MG63 (cell line): ENCODE measurements at regions not wholly inside any gene's neighbourhood (a gene's known extent, or its start where the extent isn't known, plus 50 kb on each side); places are given as distances from the start of the nearest gene placed in this dataset.

Source experiments
- DNase-seq: peaks from one replicate; pipeline ENCODE4 v3.0.0-alpha.2; 2020
- H3K27me3 ChIP-seq: fragments of 250-450 bp; sonication (Bioruptor Pico); 2 replicates; pipeline ENCODE4 v1.5.1; 2020; ENCODE audit warnings: mild to moderate bottlenecking, moderate library complexity
- H3K36me3 ChIP-seq: fragments of 250-450 bp; sonication (Bioruptor Pico); 2 replicates; pipeline ENCODE4 v1.5.1; 2020; ENCODE audit warnings: mild to moderate bottlenecking, moderate library complexity
- H3K4me3 ChIP-seq: fragments of 250-450 bp; sonication (Bioruptor Pico); 2 replicates; pipeline ENCODE4 v1.5.1; 2020; ENCODE audit warnings: mild to moderate bottlenecking, moderate library complexity
- H3K9me3 ChIP-seq: fragments of 250-450 bp; sonication (Bioruptor Pico); 2 replicates; pipeline ENCODE4 v1.5.1; 2020; ENCODE audit warnings: mild to moderate bottlenecking, moderate library complexity

- Histone ChIP-seq H3K36me3 (no peaks in the 10 kb centered on the region), H3K4me3 (no peak overlapping the region), H3K27me3 (no peaks in the 10 kb centered on the region), H3K9me3 (no peaks in the 10 kb centered on the region)
- no peak for DNase-seq
Observed at GRCh38 chr2:198383392-198383791, 579.0 kb downstream of the PLCL1 start.

- no peak for DNase-seq
- H3K4me3 ChIP-seq, result no peak overlapping the region
- H3K27me3 ChIP-seq, result no peaks in the 10 kb centered on the region
- no peaks in the 10 kb centered on the region for H3K36me3 ChIP-seq
- no peaks in the 10 kb centered on the region for H3K9me3 ChIP-seq
Observed at GRCh38 chr2:198382811-198383210, 578.4 kb downstream of the PLCL1 start.

- no peak for DNase-seq
- no peaks in the 10 kb centered on the region for H3K27me3 ChIP-seq
- H3K36me3 ChIP-seq, result no peaks in the 10 kb centered on the region
- H3K9me3 ChIP-seq, result no peaks in the 10 kb centered on the region
- H3K4me3 ChIP-seq, result no peak overlapping the region
Observed at GRCh38 chr2:198376677-198377076, 572.3 kb downstream of the PLCL1 start.

GRCh38 chr2:198375083-198375410 is 570.7 kb downstream of the PLCL1 start:
- H3K36me3 ChIP-seq, result no peaks in the 10 kb centered on the region
- DNase-seq, result no peak

GRCh38 chr2:198374375-198375082 is 570.1 kb downstream of the PLCL1 start:
- H3K36me3 ChIP-seq, result no peaks in the 10 kb centered on the region
- H3K9me3 ChIP-seq, result no peaks in the 10 kb centered on the region
- H3K27me3 ChIP-seq, result no peaks in the 10 kb centered on the region
- DNase-seq, result peak; percentile 28
- H3K4me3 ChIP-seq, result no peak overlapping the region

More at GRCh38 chr2:198375083-198375410, 570.7 kb downstream of the PLCL1 start:
- Histone ChIP-seq H3K9me3 (no peaks in the 10 kb centered on the region), H3K4me3 (no peak overlapping the region), H3K27me3 (no peaks in the 10 kb centered on the region)

- Histone ChIP-seq H3K4me3 (peak overlapping the region; percentile 39), H3K9me3 (no peaks in the 10 kb centered on the region), H3K27me3 (no peaks in the 10 kb centered on the region), H3K36me3 (no peaks in the 10 kb centered on the region)
- peak; percentile 47 for DNase-seq
Observed at GRCh38 chr2:198371921-198372543, 567.6 kb downstream of the PLCL1 start.

- no peaks in the 10 kb centered on the region for H3K9me3 ChIP-seq
- no peaks in the 10 kb centered on the region for H3K36me3 ChIP-seq
- no peaks in the 10 kb centered on the region for H3K27me3 ChIP-seq
- no peak for DNase-seq
- H3K4me3 ChIP-seq, result no peak overlapping the region; the same call in 1 of the 2 replicates
Observed at GRCh38 chr2:198371329-198371728, 566.9 kb downstream of the PLCL1 start.

- Histone ChIP-seq H3K9me3 (no peaks in the 10 kb centered on the region), H3K4me3 (no peak overlapping the region), H3K36me3 (no peaks in the 10 kb centered on the region), H3K27me3 (no peaks in the 10 kb centered on the region)
- no peak for DNase-seq
Observed at GRCh38 chr2:198368089-198368488, 563.7 kb downstream of the PLCL1 start.

GRCh38 chr2:198362740-198363139 is 558.3 kb downstream of the PLCL1 start:
- H3K36me3 ChIP-seq, result no peaks in the 10 kb centered on the region
- H3K4me3 ChIP-seq, result no peak overlapping the region
- no peak for DNase-seq
- no peaks in the 10 kb centered on the region for H3K9me3 ChIP-seq
- H3K27me3 ChIP-seq, result no peaks in the 10 kb centered on the region

- Histone ChIP-seq H3K4me3 (no peak overlapping the region), H3K36me3 (no peaks in the 10 kb centered on the region), H3K27me3 (no peaks in the 10 kb centered on the region), H3K9me3 (no peaks in the 10 kb centered on the region)
- DNase-seq, result no peak
Observed at GRCh38 chr2:198359308-198359707, 554.9 kb downstream of the PLCL1 start.

- H3K27me3 ChIP-seq, result no peaks in the 10 kb centered on the region
- H3K36me3 ChIP-seq, result no peaks in the 10 kb centered on the region
- H3K9me3 ChIP-seq, result no peaks in the 10 kb centered on the region
- no peak overlapping the region for H3K4me3 ChIP-seq
- no peak for DNase-seq
Observed at GRCh38 chr2:198356157-198356556, 551.8 kb downstream of the PLCL1 start.

GRCh38 chr2:198351647-198352046 is 547.3 kb downstream of the PLCL1 start:
- Histone ChIP-seq H3K27me3 (peaks cover 2% of the 10 kb centered on the region; the same call in 1 of the 2 replicates), H3K36me3 (no peaks in the 10 kb centered on the region), H3K9me3 (no peaks in the 10 kb centered on the region), H3K4me3 (no peak overlapping the region)
- no peak for DNase-seq

- no peak overlapping the region for H3K4me3 ChIP-seq
- H3K36me3 ChIP-seq, result no peaks in the 10 kb centered on the region
- DNase-seq, result no peak
- no peaks in the 10 kb centered on the region for H3K9me3 ChIP-seq
- H3K27me3 ChIP-seq, result peaks cover 2% of the 10 kb centered on the region; the same call in 1 of the 2 replicates
Observed at GRCh38 chr2:198347946-198348345, 543.6 kb downstream of the PLCL1 start.

GRCh38 chr2:198347349-198347748 is 543.0 kb downstream of the PLCL1 start:
- Histone ChIP-seq H3K9me3 (no peaks in the 10 kb centered on the region), H3K27me3 (peaks cover 2% of the 10 kb centered on the region; the same call in 1 of the 2 replicates), H3K36me3 (no peaks in the 10 kb centered on the region), H3K4me3 (no peak overlapping the region)
- no peak for DNase-seq

- no peak overlapping the region for H3K4me3 ChIP-seq
- no peaks in the 10 kb centered on the region for H3K27me3 ChIP-seq
- no peak for DNase-seq
- no peaks in the 10 kb centered on the region for H3K9me3 ChIP-seq
- H3K36me3 ChIP-seq, result no peaks in the 10 kb centered on the region
Observed at GRCh38 chr2:198343471-198343870, 539.1 kb downstream of the PLCL1 start.

GRCh38 chr2:198340846-198341245 is 536.5 kb downstream of the PLCL1 start:
- no peak for DNase-seq
- Histone ChIP-seq H3K36me3 (no peaks in the 10 kb centered on the region), H3K4me3 (no peak overlapping the region), H3K9me3 (no peaks in the 10 kb centered on the region), H3K27me3 (no peaks in the 10 kb centered on the region)

GRCh38 chr2:198339116-198339515 is 534.7 kb downstream of the PLCL1 start:
- Histone ChIP-seq H3K27me3 (no peaks in the 10 kb centered on the region), H3K9me3 (no peaks in the 10 kb centered on the region), H3K4me3 (no peak overlapping the region), H3K36me3 (no peaks in the 10 kb centered on the region)
- no peak for DNase-seq

GRCh38 chr2:198337368-198337767 is 533.0 kb downstream of the PLCL1 start:
- Histone ChIP-seq H3K27me3 (no peaks in the 10 kb centered on the region), H3K4me3 (no peak overlapping the region), H3K9me3 (no peaks in the 10 kb centered on the region), H3K36me3 (no peaks in the 10 kb centered on the region)
- no peak for DNase-seq
